OCI-M1 (cell line): ENCODE measurements at regions not wholly inside any gene's neighbourhood (a gene's known extent, or its start where the extent isn't known, plus 50 kb on each side); places are given as distances from the start of the nearest gene placed in this dataset.

Experiments used
- DNase-seq: peaks from one replicate; lab custom pipeline; 2025; lab: John Stamatoyannopoulos, UW

DNA sequence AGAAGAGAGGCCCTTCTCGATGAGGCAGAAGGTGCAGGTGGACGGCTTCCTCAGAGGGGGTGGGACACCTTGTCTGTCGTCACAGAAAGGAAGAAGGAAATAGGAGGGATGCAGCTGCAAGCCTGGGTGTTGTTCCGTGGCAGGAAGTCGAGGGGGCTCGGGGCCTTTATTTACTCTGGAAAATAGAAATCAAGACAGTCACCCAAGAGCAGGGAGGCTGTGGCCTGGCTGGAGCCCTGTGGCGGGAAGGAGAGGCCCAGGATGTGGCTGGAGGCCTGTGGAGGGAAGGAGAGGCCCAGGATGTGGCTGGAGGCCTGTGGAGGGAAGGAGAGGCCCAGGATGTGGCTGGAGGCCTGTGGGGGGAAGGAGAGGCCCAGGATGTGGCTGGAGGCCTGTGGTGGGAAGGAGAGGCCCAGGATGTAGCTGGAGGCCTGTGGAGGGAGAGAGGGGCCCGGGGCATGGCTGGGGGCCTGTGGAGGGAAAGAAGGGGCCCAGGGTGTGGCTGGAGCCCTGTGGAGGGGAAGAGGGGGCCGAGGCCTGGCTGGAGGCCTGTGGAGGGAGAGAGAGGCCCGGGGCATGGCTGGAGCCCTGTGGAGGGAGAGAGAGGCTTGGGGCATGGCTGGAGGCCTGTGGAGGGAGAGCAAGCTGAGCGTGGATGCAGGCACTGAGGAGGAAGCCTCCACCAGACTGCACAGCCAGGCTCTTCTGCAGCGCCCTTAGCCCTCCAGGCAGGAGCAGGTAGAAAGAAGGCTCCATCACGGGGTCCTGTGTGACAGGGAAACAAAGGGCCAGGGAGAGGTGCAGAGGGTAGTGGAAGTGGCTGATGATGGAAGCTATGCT, 97.3 kb upstream of the SFMBT2 start:
- DNase-seq: no peak

DNA sequence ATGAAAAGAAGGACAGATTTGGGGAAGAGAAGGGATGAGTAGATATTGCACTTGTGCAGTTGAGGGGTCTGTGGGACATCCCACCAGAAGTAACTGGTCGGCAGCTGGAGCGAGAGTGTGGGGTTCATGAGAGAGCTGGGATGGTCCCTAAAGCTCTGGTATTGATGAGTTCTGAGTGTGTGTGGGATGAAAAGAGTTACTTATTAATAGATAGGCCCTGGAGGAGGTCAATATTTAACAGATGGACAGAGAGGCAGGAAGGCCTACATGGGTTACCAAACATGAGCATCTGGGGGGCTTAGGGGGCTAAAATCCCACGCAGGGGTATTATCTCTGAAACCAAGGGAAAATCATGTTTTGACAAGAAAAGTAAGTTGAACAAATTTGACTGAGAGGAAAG, 95.7 kb upstream of the SFMBT2 start:
- no peak for DNase-seq

- no peak for DNase-seq
Measured at GRCh38 chr10:7505196-7505595, 94.4 kb upstream of the SFMBT2 start.

DNA sequence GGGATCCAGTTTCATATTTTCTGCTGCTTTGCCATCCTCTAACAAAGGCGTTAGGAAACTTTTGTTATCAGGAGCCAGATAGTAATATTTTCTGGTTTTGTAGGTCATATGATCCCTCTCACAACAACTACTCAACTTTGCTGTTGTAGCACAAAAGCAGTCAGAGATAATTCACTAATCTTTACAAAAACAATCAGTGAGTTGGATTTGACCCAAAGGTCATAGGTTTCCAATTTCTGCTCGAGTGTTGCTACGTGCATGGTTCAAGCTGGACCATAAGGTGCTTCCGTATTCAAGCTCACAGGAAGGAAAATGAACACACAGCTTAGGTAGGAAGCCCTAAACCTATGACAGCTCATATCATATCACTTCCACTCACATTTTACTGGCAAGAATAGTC, 92.4 kb upstream of the SFMBT2 start:
- DNase-seq: no peak

DNA sequence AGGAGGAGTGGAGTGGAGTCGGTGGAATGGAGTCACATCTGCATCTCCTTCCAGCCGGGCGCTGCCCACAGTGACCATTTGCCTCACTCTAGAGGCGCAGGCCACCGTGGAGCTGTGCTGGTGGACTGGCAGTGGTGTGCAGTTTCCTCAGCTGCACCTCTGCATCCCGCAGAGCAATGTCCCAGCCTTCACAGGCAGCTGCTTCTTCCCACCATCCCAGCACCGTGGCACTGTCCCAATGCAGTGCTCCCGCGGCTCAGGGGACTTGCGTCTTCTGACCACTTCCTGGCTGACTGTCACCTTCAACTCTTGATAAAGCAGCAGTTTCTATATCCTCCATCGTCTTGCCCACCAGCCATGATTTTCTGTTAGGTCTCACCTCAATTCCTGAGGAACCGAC, 90.3 kb upstream of the SFMBT2 start:
- no peak for DNase-seq

- DNase-seq: no peak
Measured at GRCh38 chr10:7498111-7498510, 87.3 kb upstream of the SFMBT2 start.

DNA sequence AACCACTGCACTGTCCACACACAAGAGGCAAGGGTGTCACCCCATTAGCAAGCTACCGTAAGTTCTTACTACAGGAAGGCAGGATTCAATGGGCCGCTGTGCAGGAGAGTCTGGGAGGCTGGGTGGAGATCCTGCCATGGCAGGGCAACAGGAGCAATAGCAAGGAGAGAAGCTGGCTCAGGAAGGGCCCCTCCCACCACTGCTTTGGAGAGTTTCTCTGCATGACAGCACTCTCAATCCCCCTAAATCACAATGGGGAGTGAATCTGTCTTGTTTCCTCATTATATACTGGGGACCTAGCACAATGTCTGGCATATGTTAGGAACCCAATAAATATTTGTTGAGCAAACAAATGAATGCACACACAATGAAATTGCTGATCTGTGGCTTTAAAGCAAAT, 83.2 kb upstream of the SFMBT2 start:
- DNase-seq: no peak

DNA sequence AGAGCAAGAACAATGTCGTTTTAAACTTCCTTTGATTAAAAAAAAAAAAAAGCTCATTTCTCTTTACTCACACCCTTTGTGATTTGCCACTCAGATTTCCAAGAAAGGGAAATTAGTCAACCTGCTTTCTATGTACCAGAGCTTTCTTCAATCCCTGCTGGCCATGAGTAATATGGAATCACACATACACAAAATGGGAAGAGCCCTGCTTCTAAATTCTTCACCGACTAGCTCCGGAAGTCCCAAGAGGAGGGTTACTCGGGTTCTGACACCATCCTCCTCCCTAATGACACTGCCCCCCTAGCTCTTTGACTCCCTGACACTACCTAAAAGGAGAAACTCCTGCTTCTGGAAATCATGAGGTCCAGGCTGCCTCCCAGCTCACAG, 81.8 kb upstream of the SFMBT2 start:
- DNase-seq: no peak

DNA sequence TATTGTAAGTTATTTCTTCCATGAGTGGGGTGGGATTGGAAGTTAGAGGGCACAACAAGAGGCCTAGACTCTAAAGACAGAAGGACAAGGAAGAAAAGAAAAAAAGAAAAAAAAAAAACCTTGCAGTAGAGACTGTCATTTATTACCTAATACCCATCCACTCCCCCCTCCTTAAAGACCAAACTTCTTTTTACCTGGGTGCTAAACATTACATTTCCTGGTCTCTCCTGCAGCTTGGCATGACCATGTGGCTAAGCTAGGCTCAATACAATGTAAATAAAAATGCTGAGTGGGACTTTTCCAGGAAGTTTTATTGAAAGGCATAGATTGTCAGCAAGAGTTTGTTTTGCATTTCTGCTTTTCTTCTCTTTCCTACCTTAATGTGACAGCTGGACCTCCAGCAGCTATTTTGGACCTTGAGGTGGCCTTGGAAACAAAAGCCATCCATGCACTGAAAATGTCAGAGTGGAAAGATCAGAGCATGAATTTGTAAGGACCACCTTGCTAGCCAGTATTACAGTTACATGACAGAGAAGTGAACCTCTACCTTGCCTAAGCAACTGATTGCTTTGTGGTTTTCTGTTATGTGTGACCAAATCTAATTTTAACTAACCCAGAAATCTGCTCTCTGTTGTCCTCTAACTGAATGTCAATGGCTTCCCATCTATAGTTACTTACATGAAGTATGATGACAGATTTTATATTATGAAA, 81.3 kb upstream of the SFMBT2 start:
- no peak for DNase-seq

DNA sequence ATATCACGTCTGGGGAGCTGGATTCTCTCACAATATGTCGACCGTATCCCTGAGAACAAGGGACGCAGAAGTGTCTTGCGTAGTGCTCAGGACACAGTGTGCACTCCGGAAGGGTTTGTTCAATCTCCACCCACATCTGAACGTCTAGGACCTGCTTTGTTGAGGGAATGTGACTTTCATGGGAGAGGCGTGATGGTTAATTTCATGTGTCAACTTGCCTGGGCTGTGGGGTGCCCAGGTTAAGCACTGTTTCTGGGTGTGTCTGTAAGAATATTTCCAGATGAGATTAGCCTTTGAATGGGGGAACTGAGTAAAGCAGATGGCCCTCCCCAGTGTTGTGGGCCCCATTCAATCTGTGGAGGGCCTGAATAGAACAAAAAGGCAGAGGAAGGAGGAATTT, 80.4 kb upstream of the SFMBT2 start:
- DNase-seq: no peak

- DNase-seq: no peak
Measured at GRCh38 chr10:7488418-7488829, 77.6 kb upstream of the SFMBT2 start.

- DNase-seq: no peak
Measured at GRCh38 chr10:7487528-7487927, 76.7 kb upstream of the SFMBT2 start.

DNA sequence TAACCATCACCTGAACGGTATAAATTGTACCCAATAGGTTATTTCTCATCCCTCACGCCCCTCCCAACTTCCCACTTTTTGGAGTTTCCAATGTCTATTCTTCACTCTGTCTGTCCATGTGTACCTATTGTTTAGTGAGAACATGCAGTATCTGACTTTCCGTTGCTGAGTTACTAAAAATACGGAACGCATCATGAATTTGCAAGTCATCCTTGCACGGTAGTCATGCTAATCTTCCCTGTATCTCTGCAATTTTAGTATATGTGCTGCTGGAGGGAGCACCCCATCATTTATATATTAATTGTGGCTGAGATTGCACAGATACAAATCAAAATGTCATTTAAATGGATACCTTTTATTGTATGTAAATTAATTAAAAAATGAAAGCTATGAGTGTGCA, 75.7 kb upstream of the SFMBT2 start:
- no peak for DNase-seq

GRCh38 chr10:7485799-7486198, 75.0 kb upstream of the SFMBT2 start:
- DNase-seq: no peak

DNA sequence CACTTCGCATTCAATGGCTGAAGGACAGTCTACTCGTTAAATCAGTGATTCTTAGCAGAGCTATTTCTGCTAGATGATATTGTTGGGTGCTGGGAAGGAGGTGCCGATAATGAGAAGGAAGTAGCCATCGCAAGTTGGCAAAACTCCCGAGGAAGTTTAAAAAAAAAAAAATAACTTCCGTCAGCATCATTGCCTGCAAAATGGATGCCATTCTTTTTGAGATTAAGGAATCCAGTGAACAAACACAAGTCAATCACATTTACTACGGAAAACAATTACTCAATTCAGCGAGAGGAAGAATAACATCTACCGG, 74.4 kb upstream of the SFMBT2 start:
- no peak for DNase-seq

DNA sequence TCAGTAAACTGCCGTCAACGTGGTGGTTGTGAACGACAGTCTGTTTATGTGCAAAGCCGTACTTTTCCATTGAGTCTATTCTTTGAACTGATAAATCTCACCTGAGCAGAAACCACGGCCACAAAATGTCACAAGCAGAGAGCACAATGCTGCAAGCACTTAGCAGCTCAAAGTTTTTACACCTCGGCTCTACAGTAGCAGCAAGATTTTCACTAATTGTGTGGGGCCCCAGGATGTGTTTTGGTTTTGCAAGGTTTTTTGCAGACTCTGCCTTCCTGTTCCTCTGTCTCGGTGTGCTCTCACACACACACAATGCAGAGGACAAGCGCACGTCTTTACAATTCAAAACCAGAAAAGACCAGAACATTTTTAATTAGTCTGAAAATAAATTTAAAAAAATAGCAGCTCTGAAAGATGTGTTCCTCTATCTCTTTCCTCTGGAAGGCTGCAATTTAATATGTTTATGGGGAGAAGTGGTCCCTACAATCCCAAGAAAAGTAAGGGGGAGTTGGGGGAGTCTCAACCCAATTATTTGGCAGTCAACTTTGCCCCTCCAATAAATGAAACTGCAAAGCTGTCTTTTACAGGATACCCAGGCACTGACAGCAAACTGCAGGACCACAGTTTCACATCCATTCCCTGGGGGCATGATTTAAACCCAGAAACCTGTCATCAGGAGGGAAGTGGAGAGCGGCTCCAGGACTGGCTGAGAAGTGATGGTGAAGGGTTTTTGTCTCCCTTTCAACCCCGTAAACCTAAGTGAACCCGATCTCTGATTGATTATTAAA, 73.8 kb upstream of the SFMBT2 start:
- DNase-seq: no peak

DNA sequence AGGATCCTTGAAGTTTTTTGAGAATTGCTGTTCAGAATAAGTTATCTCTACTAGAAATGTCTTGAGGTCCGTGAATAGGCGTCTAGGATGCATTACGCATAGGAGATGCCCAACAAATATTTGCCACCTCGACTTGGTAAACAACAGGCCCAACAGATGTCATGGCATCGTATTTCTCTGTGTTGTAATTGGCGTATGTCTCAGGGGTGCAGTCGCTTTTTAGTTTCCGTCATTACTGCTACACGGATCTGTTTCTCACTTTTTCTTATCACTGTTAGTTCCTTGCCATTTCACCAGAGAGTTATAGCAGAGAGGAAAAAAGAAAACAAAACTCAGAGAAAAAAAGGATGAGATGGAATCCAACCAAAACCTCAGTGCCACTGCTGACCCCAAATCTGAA, 73.0 kb upstream of the SFMBT2 start:
- no peak for DNase-seq

DNA sequence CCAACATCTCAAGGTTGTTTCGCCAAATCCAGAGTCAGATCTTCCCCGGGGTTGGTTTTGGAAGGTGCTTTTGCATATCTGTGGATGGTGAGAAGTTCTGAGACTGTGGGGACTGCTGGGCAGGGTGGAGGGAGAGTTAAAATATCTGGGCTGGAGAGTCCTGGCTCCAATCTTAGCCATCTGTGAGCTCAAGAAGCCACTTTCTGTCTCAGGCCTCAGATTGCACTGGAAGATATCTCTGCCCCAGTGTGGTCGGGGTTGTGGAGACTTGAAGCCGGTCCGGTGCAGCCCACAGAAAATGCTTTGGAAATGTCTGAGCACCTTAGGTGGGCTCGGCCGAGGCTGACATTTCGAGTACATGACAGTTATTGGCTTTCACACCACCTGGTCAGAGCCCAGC, 72.2 kb upstream of the SFMBT2 start:
- no peak for DNase-seq

GRCh38 chr10:7481368-7481765, 70.5 kb upstream of the SFMBT2 start:
- DNase-seq: no peak

DNA sequence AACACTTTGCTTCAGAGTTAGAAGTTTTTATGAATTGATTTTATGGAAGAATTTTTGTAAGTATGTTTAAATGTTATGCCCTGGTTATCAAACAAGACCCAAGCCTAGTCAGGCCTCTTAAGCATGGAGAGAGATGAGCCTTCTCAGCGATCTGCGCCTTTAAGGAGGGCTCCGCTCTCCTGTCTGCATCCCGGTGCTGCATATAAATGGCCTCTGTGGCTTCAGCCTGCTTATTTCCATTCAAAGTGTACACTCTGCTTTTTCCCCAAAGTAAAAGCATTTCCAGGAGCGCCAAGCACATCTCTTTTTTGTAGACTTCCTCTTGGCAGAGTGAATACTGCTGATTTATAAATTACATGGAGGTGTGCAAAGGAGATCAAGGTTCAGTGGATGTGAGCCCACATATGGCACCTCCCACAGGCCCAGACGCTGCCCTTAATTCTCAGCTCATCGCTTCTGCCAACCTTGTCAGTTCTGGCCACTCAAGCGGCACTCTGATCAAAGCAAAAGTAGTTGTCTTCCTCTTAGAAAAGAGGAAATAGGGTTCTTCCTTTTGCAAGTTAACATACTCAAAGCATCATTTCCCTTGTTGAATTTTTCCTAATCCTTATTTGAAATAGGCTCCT, 70.0 kb upstream of the SFMBT2 start:
- no peak for DNase-seq

DNA sequence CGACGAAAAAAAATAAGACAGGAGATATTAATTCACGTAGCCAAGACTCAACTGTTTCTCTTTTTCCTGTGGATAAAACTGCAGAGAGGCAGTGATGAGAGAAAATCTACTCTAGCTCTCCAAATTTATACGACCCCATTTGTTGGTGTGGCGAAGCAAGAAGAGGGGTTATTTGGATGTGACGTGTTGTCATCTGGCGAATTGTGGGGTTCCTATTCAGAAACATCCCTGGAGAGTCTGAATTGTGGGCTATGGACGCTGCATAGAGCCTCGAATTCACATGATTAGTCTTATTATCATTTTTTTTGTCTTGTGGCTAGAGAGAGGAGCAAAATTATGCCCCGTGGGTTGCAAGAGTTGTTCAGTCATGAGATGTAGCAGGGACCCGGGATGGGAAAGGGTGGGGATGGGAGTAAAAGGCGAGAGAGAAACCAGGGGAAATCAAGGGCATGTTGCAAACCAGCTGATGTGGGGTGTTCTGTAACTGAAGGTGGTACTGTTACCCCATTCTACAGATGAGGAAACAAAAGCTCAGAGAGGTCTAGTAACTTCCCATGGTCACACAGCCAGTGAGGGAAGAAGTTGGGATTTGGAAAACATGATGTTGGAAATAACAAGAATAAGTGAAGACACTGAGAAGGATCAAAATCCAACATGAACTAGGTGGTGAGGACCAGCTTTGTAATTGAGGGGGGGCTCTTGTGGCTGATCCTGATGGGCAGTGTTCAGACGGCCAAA, 69.2 kb upstream of the SFMBT2 start:
- no peak for DNase-seq
